Glomerular endothelial cell (primary cell): ENCODE measurements at regions not wholly inside any gene's neighbourhood (a gene's known extent, or its start where the extent isn't known, plus 50 kb on each side); places are given as distances from the start of the nearest gene placed in this dataset.

Experiments used
- DNase-seq: peaks from one replicate; pipeline ENCODE4 v3.0.0-alpha.2; 2011; ENCODE audit warnings: low read depth, low spot score; ENCODE audit errors: extremely low read depth

- DNase-seq = no peak
Measured at GRCh38 chr16:86303787-86304678, 206.3 kb upstream of the FOXF1 start.

DNA sequence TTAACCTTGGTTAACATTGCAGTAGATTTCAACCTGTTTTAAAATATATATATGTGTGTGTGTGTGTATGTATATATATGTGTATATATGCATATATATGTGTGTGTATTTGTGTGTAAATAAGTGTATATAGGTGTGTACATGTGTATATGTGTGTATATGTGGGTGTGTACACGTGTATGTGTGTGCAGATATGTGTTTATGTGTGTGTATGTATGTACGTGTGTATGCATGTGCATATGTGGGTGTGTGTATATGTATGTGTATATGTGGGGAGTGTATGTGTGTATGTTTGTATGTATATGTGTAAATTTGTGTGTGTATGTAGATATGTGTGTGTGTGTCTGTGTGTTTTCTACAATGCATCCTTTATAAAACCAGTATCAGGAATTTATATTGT, 205.5 kb upstream of the FOXF1 start:
- no peak for DNase-seq

DNA sequence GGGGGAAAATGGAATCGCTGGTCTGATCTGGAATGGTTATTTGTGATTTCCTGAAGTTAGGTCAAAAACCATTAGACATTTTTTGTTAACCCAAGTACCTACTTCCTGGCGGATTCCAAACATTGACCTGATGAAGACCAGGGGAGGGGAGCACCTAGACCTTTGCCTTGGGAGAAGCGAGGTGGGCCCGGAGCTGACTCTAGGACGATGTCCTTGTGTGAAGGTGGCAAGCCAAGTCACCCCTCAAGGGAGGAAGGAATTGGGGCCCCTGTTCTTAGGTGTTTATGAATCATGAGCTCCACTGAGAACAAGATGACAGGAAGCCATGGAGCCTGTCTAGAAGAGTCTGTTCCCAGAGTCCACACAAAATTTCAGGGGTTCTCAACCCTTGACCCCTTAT, 204.9 kb upstream of the FOXF1 start:
- no peak for DNase-seq

DNA sequence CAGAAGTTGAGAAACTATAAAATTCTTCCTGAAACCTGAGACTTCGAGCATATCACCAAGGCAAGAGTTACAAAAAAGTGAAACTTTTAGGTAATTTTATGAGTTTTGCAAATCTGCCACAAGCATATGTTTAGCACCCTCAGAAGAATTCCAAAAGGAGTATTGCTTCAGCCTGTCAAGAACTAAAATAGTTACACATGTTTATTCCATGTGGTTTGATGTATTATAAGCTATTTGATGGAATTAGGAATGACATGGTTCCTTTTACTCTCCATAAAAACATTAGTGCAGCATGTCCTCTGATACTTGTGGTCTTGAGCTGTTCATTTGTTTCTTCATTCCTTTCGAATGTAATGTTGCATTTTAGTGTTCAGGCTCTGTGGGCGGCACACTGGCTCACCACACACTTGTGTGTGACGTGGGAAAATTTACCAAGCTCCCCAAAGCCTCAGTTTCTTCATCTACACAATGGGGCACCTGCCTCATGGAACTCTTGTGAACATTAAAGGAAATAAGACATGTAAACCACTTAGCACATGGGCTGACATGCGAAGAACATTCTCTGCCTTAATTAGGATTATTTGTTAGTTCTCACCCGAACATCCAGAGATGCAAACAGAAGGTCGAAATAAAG, 204.2 kb upstream of the FOXF1 start:
- DNase-seq = no peak

- no peak for DNase-seq
Measured at GRCh38 chr16:86306811-86307513, 203.4 kb upstream of the FOXF1 start.

DNA sequence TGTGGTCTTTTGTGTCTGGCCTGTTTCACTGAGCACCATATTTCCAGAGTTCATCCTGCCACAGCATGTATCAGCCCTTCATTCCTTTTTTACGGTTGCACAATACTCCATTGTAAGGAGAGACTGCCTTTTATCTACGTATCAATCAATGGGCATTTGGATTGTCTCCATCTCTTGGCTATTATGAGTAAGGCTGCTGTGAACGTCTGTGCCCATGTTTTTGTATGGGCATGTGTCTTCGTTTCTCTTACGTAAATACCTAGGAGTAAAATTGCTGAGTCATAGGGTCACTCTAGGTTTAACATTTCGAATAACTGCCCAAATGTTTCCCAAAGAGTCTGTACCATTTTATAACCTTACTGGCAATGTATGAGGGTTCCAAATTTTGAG, 202.8 kb upstream of the FOXF1 start:
- no peak for DNase-seq

DNA sequence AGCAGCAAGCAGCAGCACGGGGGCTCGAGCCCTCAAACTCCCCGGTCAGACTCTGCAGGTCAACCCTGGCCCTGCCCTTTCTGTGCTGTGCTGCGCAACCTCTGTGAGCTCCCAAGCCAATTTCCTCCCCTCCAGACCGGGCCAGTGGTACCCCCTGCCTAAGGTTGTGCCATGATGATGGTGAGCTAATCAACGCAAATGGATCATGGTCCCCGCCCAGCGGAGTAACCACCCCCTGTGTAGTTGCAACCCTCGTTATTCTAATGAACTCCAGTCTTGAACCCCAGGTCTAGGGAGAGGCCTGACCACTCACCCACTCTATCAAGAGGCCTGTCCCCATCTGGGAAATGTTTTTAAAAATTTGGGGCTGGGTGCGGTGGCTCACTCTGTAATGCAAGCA, 201.8 kb upstream of the FOXF1 start:
- DNase-seq = no peak

DNA sequence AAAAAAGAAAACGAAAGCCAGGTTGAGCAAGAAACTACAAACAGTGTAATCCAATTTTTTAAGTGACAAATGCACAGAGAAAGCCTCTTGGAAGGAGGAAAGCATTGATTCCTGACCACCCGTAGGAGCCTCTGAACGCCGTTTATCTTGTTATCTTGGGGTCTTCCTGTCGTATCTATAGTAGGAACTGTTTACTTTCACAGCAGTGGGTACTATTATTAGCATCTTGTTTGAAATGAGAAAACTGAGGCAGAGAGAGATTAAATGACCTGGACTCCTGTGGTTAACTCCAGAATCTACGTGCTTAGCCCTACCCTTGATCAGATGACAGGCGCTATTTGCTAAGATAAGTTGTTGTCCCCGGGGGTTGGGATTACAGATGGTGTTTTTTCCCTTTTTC, 196.7 kb upstream of the FOXF1 start:
- DNase-seq = no peak

DNA sequence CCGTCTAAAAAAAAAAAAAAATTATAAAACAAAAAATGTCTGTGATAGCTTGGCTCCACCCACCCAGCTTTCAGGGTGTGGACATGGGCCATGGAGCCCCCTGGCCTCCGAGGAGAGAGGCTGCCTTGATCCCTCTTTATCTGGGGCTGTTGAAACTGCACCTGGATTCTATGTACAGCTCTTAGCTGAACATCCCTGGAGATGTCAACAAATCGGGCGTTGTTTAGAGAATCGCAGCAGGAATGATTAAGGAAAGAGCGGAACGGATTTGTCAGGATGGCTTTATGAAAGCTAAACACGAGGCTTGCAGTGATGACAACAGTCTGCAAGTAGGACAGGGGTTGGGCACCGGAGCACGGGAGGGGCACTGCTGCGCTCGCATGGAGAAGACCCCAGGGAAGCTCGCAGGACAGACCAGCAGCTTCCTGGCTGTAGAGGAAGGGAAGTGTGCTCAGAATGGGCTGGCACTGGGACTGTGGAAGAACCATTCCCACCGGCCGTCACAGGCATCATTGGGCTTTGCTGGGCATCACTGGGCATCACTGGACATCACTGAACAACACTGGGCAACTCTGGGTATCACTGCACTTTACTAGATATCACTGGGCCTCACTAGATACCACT, 195.8 kb upstream of the FOXF1 start:
- no peak for DNase-seq

DNA sequence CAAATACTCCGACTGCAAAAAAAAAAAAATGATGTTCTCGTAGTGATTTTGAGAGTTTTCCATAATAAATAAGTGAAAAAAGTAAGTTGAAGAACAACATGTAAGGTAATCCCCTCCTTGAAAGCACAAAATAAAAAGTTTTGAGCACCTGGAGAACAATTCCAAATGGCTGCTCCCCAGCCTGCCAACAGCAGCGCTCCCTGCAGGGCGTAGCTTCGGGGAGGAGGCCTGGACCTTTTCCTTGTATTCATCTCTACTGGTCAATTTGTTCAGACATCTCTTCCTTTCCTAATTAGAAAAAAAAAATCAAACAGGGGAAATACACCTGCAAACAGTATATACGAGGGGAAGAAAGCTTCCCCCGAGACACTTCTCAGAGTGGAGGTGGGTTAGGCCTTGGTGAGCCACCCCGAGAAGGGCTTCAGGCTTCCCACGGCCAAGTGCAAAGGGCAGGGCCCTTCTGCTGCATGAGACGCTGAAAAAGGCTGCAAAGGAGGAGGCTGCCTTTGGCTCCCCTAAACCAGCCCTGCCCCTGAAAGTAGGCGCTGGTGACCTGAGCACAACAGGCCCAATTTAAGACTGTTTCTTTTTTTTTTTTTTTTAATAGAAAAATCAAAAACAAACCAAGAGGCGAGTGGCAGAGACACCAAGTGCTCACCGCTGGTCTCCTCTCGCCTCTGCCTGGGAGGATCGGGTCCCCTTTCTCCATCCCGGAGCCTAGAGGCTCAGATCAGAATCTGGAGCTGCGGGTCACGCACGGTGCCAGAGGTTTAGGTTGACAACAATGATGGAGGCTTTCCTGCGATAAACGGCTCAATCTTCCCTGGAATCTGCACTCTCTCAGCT, 193.1 kb upstream of the FOXF1 start:
- DNase-seq = no peak

- DNase-seq = no peak
Measured at GRCh38 chr16:86317813-86318650, 192.3 kb upstream of the FOXF1 start.

- DNase-seq = no peak
Measured at GRCh38 chr16:86319585-86320236, 190.6 kb upstream of the FOXF1 start.

- no peak for DNase-seq
Measured at GRCh38 chr16:86320237-86320595, 190.1 kb upstream of the FOXF1 start.

GRCh38 chr16:86321491-86321890, 188.8 kb upstream of the FOXF1 start:
- no peak for DNase-seq

DNA sequence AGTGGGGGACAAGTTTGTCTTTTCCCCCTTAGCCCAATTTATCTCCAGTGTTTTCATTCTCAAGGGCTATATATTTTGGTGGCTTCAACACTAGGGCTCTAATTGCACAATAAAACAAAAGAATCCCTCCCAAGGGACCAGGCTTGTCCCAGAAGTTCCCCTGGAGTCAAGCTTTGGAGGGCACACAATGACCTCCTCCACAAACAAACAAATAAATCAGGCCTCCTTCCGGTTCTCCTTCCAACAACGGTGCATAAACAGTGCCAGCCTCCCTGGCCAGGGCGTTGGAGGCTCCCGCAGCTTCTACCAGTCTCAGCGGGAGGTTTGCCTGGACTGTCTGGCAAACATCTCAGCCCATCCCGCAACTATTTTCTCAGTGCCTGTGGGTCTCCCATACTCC, 188.0 kb upstream of the FOXF1 start:
- DNase-seq = no peak

GRCh38 chr16:86322806-86323205, 187.5 kb upstream of the FOXF1 start:
- no peak for DNase-seq

GRCh38 chr16:86324320-86324719, 186.0 kb upstream of the FOXF1 start:
- no peak for DNase-seq

GRCh38 chr16:86325360-86325759, 185.0 kb upstream of the FOXF1 start:
- no peak for DNase-seq

- DNase-seq = no peak
Measured at GRCh38 chr16:86325895-86326294, 184.4 kb upstream of the FOXF1 start.
